HG03135 (cell line): ENCODE measurements at regions not wholly inside any gene's neighbourhood (a gene's known extent, or its start where the extent isn't known, plus 50 kb on each side); places are given as distances from the start of the nearest gene placed in this dataset.

Experiments used
- ATAC-seq: cut with Tn5 transposase; IDR thresholded peaks from one replicate; pipeline ENCODE4 v1.9.1; 2021; ENCODE audit warnings: mild to moderate bottlenecking, moderate library complexity; ENCODE audit not compliant: unreplicated experiment

DNA sequence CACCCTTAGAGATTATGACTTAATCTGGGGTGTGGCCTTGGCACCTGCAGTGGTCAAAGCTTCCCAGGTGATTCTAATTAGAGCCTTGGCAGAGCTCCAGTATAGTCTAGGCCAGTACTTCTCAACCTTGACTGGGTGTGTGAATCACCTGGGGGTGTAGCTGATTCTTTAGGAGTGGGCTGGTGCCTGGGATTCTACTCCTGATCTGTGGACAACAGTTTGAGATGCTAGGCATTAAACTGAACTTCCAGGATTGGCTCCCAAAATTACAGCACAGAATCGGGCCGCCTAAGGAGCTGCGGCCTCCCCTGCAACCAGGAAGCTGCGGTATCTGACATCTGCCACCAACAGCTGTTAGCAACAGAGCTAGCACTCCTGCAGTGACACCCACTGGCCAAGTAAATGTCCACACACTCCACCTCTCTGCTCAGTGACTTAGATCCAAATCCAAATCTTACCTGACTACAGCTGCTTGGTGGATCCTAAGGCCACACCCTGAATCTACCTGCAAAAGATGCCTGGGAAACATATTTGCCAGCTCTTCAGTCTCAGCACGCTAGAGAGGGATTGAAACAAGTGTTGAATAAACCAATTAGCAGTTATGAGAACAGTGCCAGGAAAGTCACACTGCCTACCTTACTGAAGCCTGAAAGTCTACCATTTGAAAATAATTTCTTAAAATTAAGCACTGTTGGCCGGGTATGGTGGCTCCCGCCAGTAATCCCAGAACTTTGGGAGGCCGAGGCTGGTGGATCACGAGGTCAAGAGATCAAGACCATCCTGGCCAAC lies 126.7 kb downstream of the UNC5CL start:
- peak; percentile 91 for ATAC-seq

DNA sequence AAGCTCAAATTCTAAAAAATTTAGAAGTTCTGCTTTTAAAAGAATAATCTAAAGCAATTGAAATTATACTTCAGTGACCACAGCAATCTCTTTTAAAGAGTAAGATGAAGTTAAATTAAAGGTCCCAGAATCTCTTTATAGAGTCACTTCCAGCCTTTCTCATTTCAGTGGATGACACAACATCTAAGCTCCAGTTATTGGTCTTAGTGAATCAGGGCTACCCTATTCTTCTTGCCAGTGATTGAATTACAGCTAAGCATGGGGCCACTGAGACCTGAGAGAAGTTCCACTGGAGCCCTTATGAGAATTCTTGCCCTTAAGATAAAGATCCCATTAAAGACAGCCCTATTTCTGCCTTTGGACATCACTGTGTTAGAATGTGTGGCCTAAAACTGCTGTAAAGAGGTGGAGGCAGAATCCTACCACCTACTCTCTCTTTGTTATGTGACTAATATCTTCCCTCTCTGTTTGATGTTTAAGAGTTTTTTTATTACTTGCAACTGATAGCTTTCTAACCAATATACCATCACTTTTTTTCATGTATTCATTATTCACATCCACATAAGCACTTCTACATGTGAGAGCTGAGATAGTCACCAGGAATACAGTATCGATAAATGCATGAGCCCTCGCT lies 128.6 kb downstream of the UNC5CL start:
- no peak for ATAC-seq

DNA sequence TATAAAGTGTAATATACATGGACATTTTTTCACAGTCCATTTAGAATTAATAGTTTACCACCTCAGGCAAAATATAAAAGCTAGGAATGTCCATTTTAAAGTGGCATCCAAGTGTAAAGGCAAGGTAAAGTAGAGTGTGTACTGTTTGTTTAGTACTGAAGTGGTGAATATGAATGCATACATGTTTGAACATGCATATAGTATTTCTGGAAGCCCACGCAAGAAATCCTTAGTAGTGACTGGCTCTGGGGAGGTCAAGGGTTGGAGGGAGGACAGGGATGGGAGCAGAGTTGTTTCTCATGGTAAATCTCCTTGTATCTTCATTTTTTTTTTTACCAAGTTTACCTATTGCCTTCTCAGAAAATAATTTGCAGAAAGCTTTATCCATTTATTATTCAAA lies 129.2 kb downstream of the UNC5CL start:
- ATAC-seq, result no peak

DNA sequence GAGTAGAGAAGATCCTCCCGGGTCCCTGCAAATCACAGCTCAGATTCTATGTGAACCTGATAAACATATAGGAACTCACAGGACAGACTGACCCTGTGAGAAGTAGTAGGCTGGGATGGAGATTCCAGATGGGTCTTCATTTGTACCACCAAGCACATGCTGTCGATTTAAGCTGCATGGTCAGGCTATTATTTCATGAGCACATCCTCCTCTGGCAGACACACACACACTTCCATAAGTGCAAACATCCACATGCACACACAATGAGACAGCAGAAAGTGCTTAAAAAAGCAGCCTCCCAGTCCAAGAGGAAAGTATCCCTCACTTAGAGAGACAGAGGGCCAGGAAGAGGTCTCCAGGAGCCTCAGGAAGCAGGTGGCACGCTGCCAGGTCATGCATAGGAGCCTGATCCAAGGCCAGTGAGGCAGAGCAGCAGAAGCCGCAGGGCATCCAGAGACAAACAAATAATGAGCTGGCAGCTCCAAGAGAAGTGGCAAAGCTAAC lies 131.8 kb downstream of the UNC5CL start:
- no peak for ATAC-seq

DNA sequence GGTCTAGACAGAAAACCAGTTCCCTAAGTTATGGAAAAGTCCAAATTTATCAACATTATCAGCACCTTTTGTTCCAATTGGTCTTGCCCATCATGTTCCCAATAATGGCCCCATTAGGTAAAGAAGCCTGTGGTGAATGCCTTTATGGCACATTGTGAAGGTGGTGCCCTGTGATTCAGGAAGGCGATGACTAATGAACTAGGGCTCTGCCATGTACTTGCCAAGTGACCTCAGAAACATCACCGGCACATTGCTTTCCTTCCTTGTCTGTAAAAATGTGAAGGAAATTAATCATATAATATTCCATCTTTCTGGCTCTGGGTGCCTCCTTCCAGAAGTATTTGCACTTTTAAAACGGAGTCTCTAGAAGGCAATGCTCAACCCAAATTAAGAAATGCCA lies 132.3 kb downstream of the UNC5CL start:
- no peak for ATAC-seq

DNA sequence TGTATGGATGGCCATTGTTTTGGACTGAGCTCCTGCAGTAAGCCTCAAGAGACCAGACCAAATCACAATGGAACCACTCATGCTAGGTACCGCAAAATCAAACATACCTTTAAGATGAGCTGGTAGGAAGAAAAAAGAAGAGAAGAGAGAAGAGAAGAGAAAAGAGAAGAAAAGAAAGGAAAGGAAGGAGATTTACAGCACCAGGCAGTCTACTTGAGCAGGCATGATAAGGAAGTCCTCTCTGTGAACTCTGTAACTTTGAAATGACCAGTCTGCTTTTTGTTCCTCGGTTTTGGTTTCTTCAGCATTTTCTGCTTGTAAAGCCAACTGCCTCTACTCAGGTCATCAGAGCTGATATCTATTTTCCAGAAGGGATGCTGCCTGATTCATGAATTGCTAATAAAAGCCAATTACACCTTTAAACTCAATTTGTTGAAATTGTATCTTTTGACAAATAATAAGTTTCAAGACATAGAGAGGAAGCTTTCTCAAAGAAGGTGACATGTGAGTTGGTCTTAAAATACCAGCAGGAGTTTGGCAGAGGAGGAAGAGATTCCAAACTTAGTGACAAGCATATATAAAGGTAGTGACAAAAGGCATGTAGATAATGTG lies 134.3 kb downstream of the UNC5CL start:
- ATAC-seq, result no peak

DNA sequence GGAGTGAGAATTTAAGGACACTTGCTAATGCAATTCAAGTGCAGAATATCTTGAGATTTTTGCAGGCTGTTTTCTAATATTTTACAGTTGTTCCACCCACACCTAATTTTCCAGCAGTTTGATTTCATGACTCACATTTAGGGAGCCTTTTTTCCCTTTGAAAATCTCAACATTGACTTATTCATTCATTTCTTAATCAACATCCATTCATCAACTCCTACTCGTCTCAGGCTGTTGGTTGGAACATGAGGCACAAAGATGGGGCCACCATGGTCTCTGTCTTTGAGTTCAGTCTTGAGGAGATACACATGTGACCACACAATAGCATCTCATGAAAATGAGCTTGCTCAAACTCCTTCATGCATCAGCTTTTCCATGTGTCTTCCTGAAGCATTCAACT lies 135.6 kb downstream of the UNC5CL start:
- ATAC-seq, result no peak

DNA sequence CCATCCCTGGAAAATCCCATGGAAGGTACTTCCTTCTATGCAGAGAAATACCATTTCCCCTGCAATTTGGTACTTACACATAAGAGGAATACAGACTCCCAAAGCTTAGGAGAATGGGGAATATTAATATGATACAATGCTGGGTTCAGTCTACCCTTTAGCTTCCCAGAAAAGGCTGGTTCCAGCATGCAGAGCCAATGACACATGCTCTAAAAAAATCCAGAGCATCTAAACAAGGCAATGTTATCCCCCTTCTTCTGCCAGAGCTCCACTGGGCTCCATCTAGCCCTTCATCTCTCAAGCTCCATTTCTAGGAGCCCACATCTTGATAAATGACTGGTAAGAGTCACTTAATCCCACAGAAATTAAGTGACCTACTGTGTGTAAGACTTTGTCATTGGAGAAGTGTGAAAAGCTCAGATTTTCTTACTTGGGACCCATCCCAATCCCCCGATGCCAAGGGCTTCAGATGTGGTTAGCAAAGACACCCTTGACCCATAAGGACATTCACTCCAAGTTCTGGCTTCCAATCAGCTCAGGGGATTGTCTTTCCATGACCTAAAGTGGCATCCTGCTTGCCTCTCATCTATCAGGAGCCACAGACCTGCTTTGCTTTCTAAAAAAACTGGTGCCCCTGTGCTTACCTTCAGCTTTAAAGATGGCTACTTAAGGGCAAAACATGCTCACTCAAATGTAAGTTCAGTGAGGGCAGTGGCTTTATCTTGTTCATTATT lies 137.5 kb downstream of the UNC5CL start:
- ATAC-seq, result no peak

DNA sequence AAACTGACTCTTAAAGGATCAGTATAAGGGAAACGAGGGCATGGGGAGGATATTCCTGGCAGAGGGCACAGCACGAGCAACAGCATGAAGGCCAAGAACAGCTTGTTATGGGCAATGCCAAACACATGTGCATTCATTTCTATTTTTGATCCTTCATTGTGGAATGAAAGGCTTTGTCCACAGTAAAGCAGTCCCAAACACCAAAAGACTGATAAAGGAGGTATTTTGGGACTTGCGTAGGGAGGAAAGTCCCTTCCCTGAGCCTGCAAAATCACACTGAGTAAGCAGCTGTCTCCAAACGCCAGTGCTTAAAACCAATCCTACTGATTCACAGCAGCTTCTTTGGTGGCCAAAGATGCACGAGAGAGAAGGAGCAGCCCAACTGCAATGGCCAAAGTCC lies 138.2 kb downstream of the UNC5CL start:
- no peak for ATAC-seq

DNA sequence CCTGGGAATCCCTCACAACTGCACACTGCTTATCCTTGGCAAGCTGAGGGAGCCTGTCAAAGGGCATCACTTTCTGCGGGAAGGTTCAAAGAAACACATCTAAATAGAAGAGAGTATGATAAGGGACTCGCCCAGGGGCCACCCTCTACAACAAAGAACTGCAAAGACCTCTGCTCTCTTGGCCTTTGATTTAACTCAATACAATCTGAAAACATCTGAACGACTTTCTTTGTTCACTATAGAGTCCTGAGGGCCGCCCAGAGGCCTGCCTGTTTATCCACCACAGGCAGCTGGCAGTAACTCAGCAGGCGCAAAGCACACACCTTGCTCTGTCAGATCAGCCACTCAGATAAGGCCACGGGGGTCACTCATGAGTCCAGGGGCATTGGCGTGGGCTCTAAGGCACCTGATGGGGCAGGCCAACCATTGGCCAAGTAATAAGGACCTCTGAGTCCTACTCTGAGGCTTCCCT lies 139.3 kb downstream of the UNC5CL start:
- no peak for ATAC-seq

DNA sequence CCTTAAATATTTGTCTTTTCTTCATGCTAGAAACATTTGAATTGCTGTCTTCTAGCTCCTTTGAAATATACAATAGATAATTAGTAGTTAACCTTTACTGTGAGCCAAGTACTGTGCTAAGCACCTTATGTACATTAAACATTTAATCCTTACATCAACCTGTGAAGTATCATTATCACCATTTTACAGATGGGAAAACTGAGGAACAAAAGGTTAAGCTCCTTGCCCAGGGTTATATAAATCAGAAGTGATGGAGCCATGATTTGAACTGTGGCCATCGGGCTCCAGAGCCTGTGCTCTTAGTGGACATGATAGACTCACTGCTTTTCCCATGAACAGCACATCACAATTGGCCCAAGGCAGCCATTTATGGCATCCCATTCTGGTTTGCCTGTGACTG lies 140.9 kb downstream of the UNC5CL start:
- ATAC-seq, result no peak

DNA sequence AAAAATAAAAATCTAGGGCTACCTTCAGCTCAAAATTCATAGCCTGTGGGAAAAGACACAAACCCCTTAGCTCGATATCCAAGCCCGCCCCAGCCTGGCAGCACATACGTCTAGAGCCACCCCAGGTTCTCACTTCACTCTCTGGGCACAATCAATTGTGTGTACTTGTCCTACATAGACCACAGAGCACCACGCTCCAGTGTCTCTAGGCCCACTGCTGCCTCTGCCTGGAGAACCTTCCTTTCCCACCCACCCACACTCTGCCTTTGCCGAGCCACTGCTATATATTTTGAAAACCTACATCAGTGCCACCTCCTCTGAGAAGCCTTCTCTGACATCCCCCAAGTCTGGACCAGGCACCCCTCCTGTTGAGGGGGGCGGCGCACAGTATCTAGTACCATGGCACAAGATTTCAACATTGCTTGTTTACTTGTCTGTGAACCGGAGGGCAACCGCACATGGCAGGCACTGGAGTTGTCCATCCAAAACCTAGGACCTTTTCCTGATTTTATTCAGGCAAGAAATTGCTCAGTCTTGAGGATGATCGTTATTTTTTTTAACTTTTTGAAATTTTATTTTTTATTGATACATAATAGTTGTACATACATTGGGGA lies 141.5 kb downstream of the UNC5CL start:
- no peak for ATAC-seq

DNA sequence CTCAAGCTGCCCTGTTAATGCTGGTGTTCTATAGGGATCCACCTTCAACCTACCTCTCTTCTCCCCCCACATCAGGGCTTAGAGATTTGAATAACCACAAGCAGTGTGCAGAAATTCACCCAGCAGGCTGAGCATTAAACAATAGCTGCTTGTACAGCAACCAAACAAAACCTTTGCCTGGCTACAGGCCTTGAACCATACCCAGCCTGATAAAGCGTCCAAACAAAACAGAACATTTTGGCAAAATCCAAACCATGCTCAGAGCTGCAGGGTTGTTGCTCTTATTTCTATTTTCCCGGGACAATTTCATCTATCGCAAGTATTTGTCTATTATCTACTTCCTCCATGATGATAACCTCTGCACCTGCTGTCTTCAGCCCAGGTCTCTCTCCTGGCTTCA lies 142.3 kb downstream of the UNC5CL start:
- no peak for ATAC-seq

DNA sequence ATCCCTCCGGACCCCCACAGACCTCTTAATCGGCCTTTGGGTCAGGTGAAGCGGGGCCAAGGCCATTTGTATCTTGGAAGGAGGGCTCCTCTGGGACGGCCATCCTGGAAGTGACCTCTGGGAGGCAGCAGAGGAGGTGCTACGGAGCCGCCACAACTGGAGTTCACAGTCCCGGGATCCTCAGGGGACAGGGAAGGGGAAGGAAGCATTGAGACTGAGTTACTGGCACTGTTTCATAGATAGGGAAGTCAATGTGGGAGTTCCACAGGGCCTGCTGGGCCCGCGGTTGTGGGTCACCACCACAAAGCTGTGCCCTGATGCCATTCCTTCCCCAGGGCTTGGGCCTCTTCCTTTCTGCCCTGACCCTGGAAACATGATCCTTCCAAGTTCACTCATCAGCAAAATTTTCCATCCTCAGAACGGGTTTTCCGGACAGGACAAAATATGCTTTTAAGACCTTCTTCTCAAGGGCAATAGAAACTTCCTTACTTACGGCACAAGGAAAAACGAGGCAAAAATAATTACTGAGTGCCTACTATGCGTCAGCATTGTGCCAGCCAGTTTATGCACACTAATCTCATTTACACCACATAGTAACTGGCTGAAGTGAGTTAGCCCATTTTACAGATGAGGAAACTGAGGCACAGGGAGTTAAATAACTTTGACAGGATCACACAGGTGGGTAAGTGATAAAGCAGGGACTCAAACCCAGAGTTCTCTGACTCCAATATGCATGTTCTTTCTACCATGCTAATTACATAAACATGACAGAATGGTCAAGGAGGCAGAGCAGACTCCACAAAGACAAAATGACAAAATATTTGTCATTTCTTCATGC lies 143.8 kb downstream of the UNC5CL start:
- ATAC-seq, result no peak

DNA sequence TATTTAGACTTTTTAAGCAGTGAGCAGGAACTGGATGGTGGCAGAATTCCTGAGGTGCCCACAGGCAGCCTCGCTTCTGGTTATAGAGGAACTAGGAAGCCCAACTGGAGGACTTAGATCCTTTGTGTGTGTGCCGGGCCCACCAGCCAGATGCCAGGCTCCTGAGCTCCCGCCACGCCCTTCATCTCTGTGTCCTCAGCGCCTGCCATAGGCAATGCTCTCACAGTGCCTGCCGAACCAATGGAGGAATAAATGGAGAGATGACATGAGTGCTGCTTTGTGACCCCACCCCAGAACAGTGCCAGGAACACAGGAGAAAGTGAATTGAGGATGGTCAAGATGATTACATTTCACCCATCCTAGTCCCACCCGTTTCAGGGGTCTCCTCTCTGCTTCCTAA lies 146.0 kb downstream of the UNC5CL start:
- ATAC-seq, result no peak

DNA sequence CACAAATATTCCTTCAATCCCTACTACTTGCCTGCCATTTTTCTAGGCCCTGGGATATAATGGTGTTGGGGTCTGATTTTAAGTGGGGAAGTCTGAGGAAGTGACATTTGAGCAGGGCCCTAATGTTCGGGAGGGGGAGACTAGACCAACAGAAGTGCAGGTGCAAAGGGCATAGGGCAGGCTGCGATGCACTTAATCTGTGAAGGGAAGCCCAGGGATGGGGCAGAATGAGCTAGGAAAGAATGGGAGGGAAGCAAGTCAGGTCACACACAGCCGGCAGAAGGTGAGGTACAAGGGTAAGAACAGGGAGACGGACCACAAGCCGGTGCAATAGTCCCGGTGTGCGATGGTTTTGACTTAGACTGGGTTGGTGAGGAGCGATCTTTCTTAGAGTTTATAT lies 146.8 kb downstream of the UNC5CL start:
- ATAC-seq, result no peak

DNA sequence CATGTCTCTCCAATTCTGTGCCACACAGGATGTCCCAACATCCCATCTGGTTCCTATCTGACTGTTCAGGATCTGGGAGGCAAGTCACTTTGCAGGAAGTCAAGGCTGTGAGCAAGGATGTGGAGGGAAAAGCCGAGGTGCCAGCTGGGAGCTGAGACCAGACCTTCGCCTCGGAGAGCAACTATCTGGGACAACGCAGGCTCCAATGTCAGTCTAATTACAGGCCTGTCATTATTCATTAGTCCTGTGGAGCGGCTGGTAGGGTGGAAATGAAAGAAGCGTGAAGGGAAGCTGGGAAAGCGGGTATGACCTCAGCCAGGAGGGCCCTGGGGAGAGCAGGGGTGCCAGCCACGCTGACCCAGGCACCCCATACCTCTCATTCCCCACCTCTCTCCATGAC lies 147.3 kb downstream of the UNC5CL start:
- ATAC-seq, result no peak

DNA sequence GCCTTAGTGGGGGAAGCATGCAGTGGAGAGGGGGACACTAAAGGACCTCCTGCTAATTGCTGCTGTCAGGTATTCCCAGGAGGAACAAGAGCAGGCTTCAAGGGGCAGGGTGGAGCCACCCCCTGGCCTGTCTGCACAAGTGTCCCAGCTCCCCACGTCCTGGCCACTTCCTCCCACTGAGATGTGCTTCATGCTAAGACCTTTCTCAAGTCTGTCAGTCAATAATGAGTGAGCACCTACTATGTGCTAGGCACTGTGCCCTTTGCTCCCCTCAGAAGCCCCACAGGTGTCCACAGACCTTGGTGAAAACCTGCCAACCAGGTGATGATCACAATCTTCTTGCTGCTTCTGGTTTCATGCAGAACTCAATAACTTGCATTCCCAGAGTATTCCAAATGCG lies 147.9 kb downstream of the UNC5CL start:
- ATAC-seq, result no peak

DNA sequence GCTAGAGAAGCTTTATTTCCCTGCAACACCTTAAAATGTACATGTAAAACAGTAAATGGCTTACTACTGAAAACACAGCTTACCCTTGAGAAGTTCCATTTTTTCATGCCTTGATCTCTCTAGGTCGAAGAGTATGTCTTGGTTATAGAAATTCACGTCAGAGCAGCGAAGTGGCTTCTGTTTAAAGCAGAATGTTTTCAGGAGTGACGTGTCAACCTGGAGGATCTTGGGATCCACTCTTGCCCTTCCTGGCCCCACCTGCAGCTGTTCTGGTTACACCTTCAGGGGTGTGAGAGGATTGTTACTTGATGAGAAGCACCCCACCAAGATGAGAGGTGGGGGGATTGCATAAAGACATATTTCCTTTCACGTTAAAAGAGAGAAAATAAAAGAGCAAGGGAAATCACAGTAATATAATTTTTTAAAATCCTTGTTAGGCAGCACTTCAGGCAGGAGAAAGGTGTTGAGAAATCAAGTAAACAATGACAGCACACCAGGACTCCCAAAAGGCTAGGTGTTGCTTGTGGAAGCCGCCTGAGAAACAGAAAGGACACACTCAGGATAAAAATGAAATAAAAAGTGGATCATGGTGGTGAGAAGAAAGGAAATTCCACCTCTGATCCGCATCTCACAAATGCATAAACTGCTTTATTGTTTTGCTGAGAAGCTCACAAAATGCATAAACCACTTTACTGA lies 149.7 kb downstream of the UNC5CL start:
- ATAC-seq, result no peak
